ENCODE measurements at regions not wholly inside any gene's neighbourhood (a gene's known extent, or its start where the extent isn't known, plus 50 kb on each side); places are given as distances from the start of the nearest gene placed in this dataset.
"Not testable (repeated sequence)": the region's sequence is repeated elsewhere in the genome, so short reads cannot be mapped to it uniquely, and the experiment has no call there.

GRCh38 chrX:6990552-6991193 is 156.8 kb upstream of the STS start:
- Histone ChIP-seq H3K27me3 (ENCODE audit: control insufficient read depth, insufficient read depth, low read length) (no peaks in the 10 kb centered on the region), H3K4me3 (ENCODE audit: low read length in 3 of 3) (no peak overlapping the region), H3K4me1 (ENCODE audit: control insufficient read depth in 2 of 3, insufficient read depth in 2 of 3, low read depth in 1 of 3, low read length in 3 of 3) (peaks cover 0 to 19% (median 0%) of the 10 kb centered on the region in 3 donors), H3K9ac (ENCODE audit: low read length in 3 of 3) (no peak overlapping the region), H3K27ac (ENCODE audit: low read depth in 2 of 2, low read length in 2 of 2) (no peak overlapping the region), H3K9me3 (ENCODE audit: control insufficient read depth in 2 of 3, insufficient read depth in 1 of 3, low read length in 3 of 3) (no peaks in the 10 kb centered on the region), H3K36me3 (ENCODE audit: control insufficient read depth in 2 of 3, insufficient read depth in 3 of 3, low read length in 3 of 3) (no peaks in the 10 kb centered on the region)
- TF ChIP-seq CTCF (IDR thresholded peaks at IDR 0.05; ENCODE audit: borderline replicate concordance, extremely low read depth, insufficient read depth) = no peak
- no peak for DNase-seq
- FAIRE-seq = no peak
- intact Hi-C loops (cut with DNase I) = no loop called here

- no peak for DNase-seq
- Histone ChIP-seq H3K36me3 (ENCODE audit: control insufficient read depth in 2 of 3, insufficient read depth in 3 of 3, low read length in 3 of 3) (no peaks in the 10 kb centered on the region), H3K4me1 (ENCODE audit: control insufficient read depth in 2 of 3, insufficient read depth in 2 of 3, low read depth in 1 of 3, low read length in 3 of 3) (peaks cover 0 to 28% (median 0%) of the 10 kb centered on the region in 3 donors), H3K4me3 (ENCODE audit: low read length in 3 of 3) (no peak overlapping the region), H3K9me3 (ENCODE audit: control insufficient read depth in 2 of 3, insufficient read depth in 1 of 3, low read length in 3 of 3) (no peaks in the 10 kb centered on the region), H3K27me3 (ENCODE audit: control insufficient read depth, insufficient read depth, low read length) (no peaks in the 10 kb centered on the region), H3K27ac (ENCODE audit: low read depth in 2 of 2, low read length in 2 of 2) (no peak overlapping the region), H3K9ac (ENCODE audit: low read length in 3 of 3) (no peak overlapping the region)
- intact Hi-C loops (cut with DNase I) = no loop called here
- FAIRE-seq = no peak
- TF ChIP-seq CTCF (IDR thresholded peaks at IDR 0.05; ENCODE audit: borderline replicate concordance, extremely low read depth, insufficient read depth) = no peak
Observed at GRCh38 chrX:6989858-6990257, 157.7 kb upstream of the STS start.

GRCh38 chrX:6988694-6989093 is 158.8 kb upstream of the STS start:
- H3K9ac ChIP-seq (ENCODE audit: low read length in 3 of 3); H3K27ac ChIP-seq (ENCODE audit: low read depth in 2 of 2, low read length in 2 of 2); H3K36me3 ChIP-seq (ENCODE audit: control insufficient read depth in 2 of 3, insufficient read depth in 3 of 3, low read length in 3 of 3); H3K9me3 ChIP-seq (ENCODE audit: control insufficient read depth in 2 of 3, insufficient read depth in 1 of 3, low read length in 3 of 3); intact Hi-C loops (cut with DNase I); H3K27me3 ChIP-seq (ENCODE audit: control insufficient read depth, insufficient read depth, low read length); H3K4me3 ChIP-seq (ENCODE audit: low read length in 3 of 3): not testable (repeated sequence)
- FAIRE-seq (peak; percentile 98), DNase-seq (peak in 2 of 5 donors; percentile 1 to 7)
- peaks cover 0 to 29% (median 0%) of the 10 kb centered on the region in 3 donors for H3K4me1 ChIP-seq (ENCODE audit: control insufficient read depth in 2 of 3, insufficient read depth in 2 of 3, low read depth in 1 of 3, low read length in 3 of 3)

- Histone ChIP-seq H3K27me3 (ENCODE audit: control insufficient read depth, insufficient read depth, low read length) (no peaks in the 10 kb centered on the region), H3K27ac (ENCODE audit: low read depth in 2 of 2, low read length in 2 of 2) (no peak overlapping the region), H3K4me1 (ENCODE audit: control insufficient read depth in 2 of 3, insufficient read depth in 2 of 3, low read depth in 1 of 3, low read length in 3 of 3) (peaks cover 0 to 29% (median 0%) of the 10 kb centered on the region in 3 donors), H3K4me3 (ENCODE audit: low read length in 3 of 3) (no peak overlapping the region), H3K9ac (ENCODE audit: low read length in 3 of 3) (no peak overlapping the region), H3K36me3 (ENCODE audit: control insufficient read depth in 2 of 3, insufficient read depth in 3 of 3, low read length in 3 of 3) (no peaks in the 10 kb centered on the region), H3K9me3 (ENCODE audit: control insufficient read depth in 2 of 3, insufficient read depth in 1 of 3, low read length in 3 of 3) (no peaks in the 10 kb centered on the region)
- peak in 2 of 5 donors; percentile 11 to 22 for DNase-seq
- no peak for FAIRE-seq
- intact Hi-C loops (cut with DNase I) = no loop called here
- no peak for TF ChIP-seq CTCF (IDR thresholded peaks at IDR 0.05; ENCODE audit: borderline replicate concordance, extremely low read depth, insufficient read depth)
Observed at GRCh38 chrX:6986915-6987314, 160.6 kb upstream of the STS start.

Data from kidney (tissue), 13 donors.